Small intestine (tissue), 7 donors: ENCODE measurements at regions not wholly inside any gene's neighbourhood (a gene's known extent, or its start where the extent isn't known, plus 50 kb on each side); places are given as distances from the start of the nearest gene placed in this dataset.

ENCODE experiments used
- DNase-seq, 2 donors: peaks; one replicate each; pipeline versions ENCODE4 v3.0.0 to v3.0.0-alpha.2; 2013
- FAIRE-seq: peaks from 2 replicates; lab custom pipeline; 2012; peaks lifted over from hg19 to GRCh38; lab: Jason Lieb, UNC
- H3K27ac ChIP-seq, 3 donors: one replicate each; pipeline ENCODE4 v1.5.1; 2013; ENCODE audit warnings: low read length in 2 of 3, mild to moderate bottlenecking in 2 of 3, control low read depth in 1 of 3, inconsistent platforms in 1 of 3, low read depth in 1 of 3, moderate library complexity in 1 of 3
- H3K27me3 ChIP-seq, 3 donors: one replicate each; pipeline ENCODE4 v1.6.1; 2013; ENCODE audit warnings: low read length in 3 of 3, inconsistent platforms in 1 of 3; ENCODE audit not compliant: control insufficient read depth in 3 of 3, insufficient read depth in 3 of 3
- H3K36me3 ChIP-seq, 3 donors: one replicate each; pipeline ENCODE4 v1.6.1; 2013; ENCODE audit warnings: low read length in 3 of 3, inconsistent platforms in 1 of 3, low read depth in 1 of 3, mild to moderate bottlenecking in 1 of 3, moderate library complexity in 1 of 3; ENCODE audit not compliant: control insufficient read depth in 3 of 3, insufficient read depth in 2 of 3
- H3K4me1 ChIP-seq, 3 donors: one replicate each; pipeline ENCODE4 v1.6.1; 2013; ENCODE audit warnings: low read length in 2 of 3, inconsistent platforms in 1 of 3, low read depth in 1 of 3, mild to moderate bottlenecking in 1 of 3, moderate library complexity in 1 of 3; ENCODE audit not compliant: control insufficient read depth in 3 of 3, insufficient read depth in 2 of 3
- H3K4me3 ChIP-seq, 3 donors: one replicate each; pipeline ENCODE4 v1.5.1; 2013; ENCODE audit warnings: low read length in 3 of 3, control low read depth in 1 of 3, inconsistent platforms in 1 of 3, low read depth in 1 of 3, mild to moderate bottlenecking in 1 of 3, moderate library complexity in 1 of 3
- H3K9me3 ChIP-seq, 2 donors: one replicate each; pipeline ENCODE4 v1.6.1; 2013; ENCODE audit warnings: low read depth in 1 of 2, low read length in 1 of 2; ENCODE audit not compliant: control insufficient read depth in 2 of 2, insufficient read depth in 1 of 2
- WGBS, 3 donors: extraction: QIAGEN DNeasy Blood & Tissue Kit; methylation state at CpG; one replicate each; pipeline ENCODE4 v1.1.7; 2013; 5-methylcytosine and 5-hydroxymethylcytosine counted together
- donor health status: healthy with polysubstance abuse.
- donor health status: control.
- donor health status: control.
- donor health status: Bipolar disorder and iron deficiency.
- donor health status: healthy.

DNA sequence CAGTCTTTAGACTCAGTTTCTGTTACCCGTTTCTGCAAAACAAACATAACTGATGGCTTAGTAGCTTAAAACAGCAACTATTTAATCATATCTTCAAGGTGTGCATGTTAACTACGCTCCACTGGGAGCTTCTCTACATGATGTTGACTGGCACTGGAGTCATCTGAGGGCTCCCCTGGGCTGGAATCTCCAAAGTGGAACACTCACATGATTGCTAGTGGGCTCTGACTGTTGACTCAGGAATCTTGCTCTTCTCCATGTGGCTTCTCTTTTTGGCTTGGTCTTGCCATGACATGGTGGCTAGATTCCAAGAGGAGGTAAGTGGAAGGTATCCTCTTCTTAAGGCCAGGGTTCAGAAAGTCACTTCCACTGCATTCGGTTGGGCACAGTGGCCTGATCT, 160.8 kb downstream of the PMAIP1 start:
- no peaks in the 10 kb centered on the region for H3K27me3 ChIP-seq
- no peak overlapping the region for H3K27ac ChIP-seq
- H3K36me3 ChIP-seq: no peaks in the 10 kb centered on the region
- no peak overlapping the region for H3K4me3 ChIP-seq
- no peak for FAIRE-seq
- no peaks in the 10 kb centered on the region for H3K9me3 ChIP-seq
- WGBS, 3 donors: 84 to 88% (median 86%) methylated on average over 3 of the region's 3 CpGs
- no peak for DNase-seq
- H3K4me1 ChIP-seq: no peaks in the 10 kb centered on the region

DNA sequence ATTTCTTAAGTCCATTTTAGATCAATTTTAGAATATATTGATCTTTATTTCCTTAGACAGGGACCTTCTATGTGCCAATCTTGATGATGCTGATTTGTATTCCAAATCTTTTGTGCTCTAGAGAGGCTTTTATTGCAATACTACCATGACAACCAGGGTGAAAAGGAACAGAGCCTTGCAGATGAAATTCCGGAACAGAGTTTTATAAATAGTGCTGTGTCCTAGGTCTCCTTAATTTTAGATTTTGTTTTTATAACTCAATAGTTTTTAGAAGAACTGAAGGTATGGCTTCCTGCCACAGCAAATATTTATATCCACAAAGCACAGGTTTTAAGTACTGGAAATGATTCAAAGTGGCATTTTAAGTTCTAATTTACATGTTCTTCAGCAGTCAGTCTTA, 160.2 kb downstream of the PMAIP1 start:
- no peak for DNase-seq
- no peak for FAIRE-seq
- Histone ChIP-seq H3K27ac (no peak overlapping the region), H3K4me1 (no peaks in the 10 kb centered on the region), H3K36me3 (no peaks in the 10 kb centered on the region), H3K27me3 (no peaks in the 10 kb centered on the region), H3K9me3 (no peaks in the 10 kb centered on the region), H3K4me3 (no peak overlapping the region)
- 69 to 86% (median 73%) methylated on average over 1 of the region's 1 CpG for WGBS, 3 donors

DNA sequence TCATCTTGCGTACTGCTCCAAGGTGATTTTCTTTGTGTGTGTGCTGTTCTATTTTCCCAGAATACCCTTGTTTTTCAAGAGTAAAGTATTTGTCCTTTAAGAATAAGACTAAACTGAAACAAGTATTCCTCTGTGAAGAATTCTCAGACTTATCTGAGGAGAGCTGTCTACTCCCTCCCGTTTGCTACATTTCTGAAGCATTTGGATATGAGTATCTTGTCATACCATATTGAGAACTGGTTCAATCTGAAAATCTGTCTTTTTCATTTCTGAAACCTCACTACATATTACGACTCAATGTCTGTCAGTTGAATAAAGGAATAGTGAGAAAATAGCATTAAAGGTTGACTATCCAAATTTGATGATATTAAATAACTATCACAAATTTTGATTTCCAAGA, 159.4 kb downstream of the PMAIP1 start:
- 77 to 84% (median 83%) methylated on average over 3 of the region's 3 CpGs for WGBS, 3 donors
- FAIRE-seq (no peak), DNase-seq (no peak)
- Histone ChIP-seq H3K4me3 (no peak overlapping the region), H3K9me3 (no peaks in the 10 kb centered on the region), H3K27ac (no peak overlapping the region), H3K27me3 (no peaks in the 10 kb centered on the region), H3K4me1 (no peaks in the 10 kb centered on the region), H3K36me3 (no peaks in the 10 kb centered on the region)

DNA sequence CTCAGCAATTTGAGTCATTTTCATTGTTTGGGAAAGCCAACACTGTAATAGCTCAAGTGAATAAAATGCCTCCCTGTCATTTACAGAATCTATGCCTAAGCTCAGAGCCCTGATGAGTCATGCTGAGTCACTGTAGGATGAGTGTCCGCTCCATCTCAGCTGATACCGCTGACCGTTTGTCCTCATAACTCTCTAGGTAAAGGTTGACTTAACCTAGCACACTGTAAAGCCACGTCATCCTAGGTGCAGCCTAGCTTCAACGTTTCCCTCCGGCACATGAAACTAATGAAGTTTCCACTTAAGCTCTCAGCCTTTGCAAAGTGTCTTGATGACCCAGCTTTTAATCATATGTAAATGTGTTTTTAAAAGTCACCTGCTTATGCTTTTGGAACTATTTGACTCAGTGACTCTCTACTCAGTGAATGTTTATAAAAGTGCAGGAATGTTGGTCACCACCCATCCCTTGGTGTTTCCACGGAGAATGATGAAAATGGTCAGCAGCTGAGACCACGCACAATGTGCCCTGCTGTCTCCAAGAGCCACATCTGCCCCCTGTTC, 154.0 kb downstream of the PMAIP1 start:
- WGBS, 3 donors: 57 to 70% (median 64%) methylated on average over 8 of the region's 8 CpGs
- Histone ChIP-seq H3K9me3 (no peaks in the 10 kb centered on the region), H3K27ac (no peak overlapping the region), H3K4me1 (no peaks in the 10 kb centered on the region), H3K27me3 (no peaks in the 10 kb centered on the region), H3K4me3 (no peak overlapping the region), H3K36me3 (no peaks in the 10 kb centered on the region)
- peak; percentile 11 to 54 for DNase-seq
- FAIRE-seq: no peak

DNA sequence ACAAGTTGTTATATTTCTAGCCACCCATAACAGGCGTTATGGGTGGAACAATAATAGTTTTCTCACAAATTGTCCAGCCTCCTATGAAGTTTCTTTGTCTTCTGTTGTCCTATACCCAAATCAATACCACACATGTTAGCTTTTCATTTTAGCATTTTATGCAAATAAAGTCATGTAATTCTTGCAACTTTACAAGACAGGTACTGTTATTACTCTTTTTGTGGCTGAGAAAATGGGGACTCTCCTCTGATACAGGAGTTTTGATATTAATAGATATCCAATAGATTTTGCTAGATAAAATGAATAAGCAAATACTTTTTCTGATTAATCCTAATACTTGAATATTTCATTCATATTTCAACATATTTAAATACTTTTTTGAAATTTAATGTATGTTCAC, 151.0 kb downstream of the PMAIP1 start:
- no peaks in the 10 kb centered on the region for H3K27me3 ChIP-seq
- 59 to 92% (median 76%) methylated on average over 1 of the region's 1 CpG for WGBS, 3 donors
- H3K4me1 ChIP-seq: no peaks in the 10 kb centered on the region
- no peak for FAIRE-seq
- H3K9me3 ChIP-seq: no peaks in the 10 kb centered on the region
- H3K4me3 ChIP-seq: no peak overlapping the region
- no peak overlapping the region for H3K27ac ChIP-seq
- no peaks in the 10 kb centered on the region for H3K36me3 ChIP-seq
- no peak for DNase-seq

DNA sequence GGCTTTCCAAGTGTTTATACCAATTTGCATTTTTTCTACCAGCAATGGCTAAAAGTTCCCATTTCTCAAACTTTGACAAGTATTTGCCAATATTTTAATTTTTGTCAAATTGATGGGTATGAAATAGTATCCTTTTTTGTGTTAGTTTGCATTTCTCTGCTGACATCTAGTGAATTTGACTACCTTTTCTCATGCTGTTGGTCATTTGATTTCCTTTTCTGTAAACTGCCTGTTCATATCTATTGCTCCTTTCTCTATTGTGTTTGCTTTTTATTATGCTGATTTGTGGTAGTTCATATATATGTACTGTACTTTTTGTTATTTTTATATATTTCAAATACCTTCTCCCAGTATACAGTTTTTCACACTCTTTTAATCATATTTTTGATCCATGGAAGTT, 149.4 kb downstream of the PMAIP1 start:
- no peaks in the 10 kb centered on the region for H3K36me3 ChIP-seq
- DNase-seq (no peak), FAIRE-seq (no peak)
- H3K4me3 ChIP-seq: no peak overlapping the region
- no peak overlapping the region for H3K27ac ChIP-seq
- H3K9me3 ChIP-seq: no peaks in the 10 kb centered on the region
- H3K27me3 ChIP-seq: no peaks in the 10 kb centered on the region
- H3K4me1 ChIP-seq: no peaks in the 10 kb centered on the region

DNA sequence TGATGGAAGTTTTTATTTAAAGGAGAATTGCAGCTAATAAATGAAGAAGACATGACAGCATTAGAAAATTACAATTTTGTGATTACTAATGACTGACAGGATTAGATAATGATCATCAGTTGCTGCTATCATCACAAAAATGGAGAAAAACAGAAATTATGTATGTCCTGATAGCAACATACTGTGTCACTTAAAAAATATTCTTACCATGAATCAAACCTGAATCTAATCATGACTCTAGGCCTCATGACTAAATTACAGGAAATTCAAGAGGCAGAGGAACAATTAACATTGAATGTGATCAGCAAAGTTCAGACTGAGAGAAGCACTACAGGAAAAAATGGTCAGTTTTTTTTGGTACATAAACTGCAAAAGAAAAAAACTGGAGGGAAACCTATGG, 147.8 kb downstream of the PMAIP1 start:
- no peaks in the 10 kb centered on the region for H3K4me1 ChIP-seq
- no peak overlapping the region for H3K4me3 ChIP-seq
- no peaks in the 10 kb centered on the region for H3K36me3 ChIP-seq
- H3K9me3 ChIP-seq: no peaks in the 10 kb centered on the region
- FAIRE-seq (no peak), DNase-seq (no peak)
- H3K27ac ChIP-seq: no peak overlapping the region
- H3K27me3 ChIP-seq: no peaks in the 10 kb centered on the region

DNA sequence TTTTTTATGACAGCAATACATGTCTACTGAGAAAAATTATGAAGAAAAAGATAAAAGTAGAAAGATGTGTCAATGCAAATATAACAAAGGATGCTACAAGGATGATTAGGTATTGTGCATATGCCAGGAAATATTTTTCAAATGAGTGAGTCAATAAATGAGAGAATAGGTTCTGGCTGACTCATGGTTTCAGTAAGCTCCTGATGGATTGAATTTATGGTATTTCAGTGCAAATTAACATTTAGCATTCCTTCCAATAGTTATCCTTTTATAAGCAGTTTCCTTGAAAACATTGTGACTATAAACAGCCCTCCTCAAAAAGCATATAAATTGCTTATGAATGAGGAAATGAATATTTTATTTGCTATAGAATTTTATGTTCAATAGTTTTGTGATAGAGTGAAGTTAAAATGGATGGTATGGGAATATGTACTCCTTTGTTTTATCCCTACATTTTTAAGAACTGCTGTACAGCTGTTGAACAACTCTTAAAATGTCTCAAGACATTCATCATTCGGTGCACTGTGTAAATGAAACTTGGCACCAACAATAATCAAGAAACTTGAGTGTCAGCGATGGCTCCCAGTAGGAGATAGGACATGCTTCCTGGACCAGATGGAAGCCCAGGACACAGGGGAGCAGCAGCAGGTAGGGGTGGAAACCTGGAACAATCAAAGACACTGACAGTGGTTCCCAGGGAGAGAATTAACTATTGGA, 144.7 kb downstream of the PMAIP1 start:
- no peaks in the 10 kb centered on the region for H3K27me3 ChIP-seq
- no peaks in the 10 kb centered on the region for H3K9me3 ChIP-seq
- WGBS, 3 donors: 63 to 87% (median 83%) methylated on average over 2 of the region's 2 CpGs
- no peaks in the 10 kb centered on the region for H3K4me1 ChIP-seq
- no peak overlapping the region for H3K4me3 ChIP-seq
- FAIRE-seq: no peak
- no peak overlapping the region for H3K27ac ChIP-seq
- no peaks in the 10 kb centered on the region for H3K36me3 ChIP-seq
- DNase-seq: no peak

DNA sequence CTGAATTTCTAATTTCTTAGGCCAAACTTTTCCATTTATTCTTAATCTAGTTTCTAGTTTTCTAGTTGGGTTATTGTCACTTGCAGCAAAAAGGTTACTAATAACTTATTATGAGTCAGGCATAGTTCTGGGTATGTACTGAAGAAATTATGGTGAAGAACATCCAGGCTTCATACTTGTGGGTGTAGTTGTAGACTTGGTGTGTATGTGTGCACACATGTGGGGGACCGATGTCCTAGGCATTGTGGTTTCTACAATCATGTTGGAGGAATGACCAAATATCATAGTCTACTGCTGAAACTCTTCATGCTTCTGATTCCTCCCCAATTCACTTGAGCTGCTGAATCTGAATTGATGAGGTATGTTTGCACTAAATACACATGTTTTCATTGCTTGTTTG, 141.2 kb downstream of the PMAIP1 start:
- Histone ChIP-seq H3K4me1 (no peaks in the 10 kb centered on the region), H3K27me3 (no peaks in the 10 kb centered on the region), H3K4me3 (no peak overlapping the region), H3K36me3 (no peaks in the 10 kb centered on the region), H3K9me3 (no peaks in the 10 kb centered on the region), H3K27ac (no peak overlapping the region)
- no peak for DNase-seq
- no peak for FAIRE-seq
- 92 to 95% (median 92%) methylated on average over 1 of the region's 1 CpG for WGBS, 3 donors
